ENCODE measurements at regions not wholly inside any gene's neighbourhood (a gene's known extent, or its start where the extent isn't known, plus 50 kb on each side); places are given as distances from the start of the nearest gene placed in this dataset.

- peaks cover 3% of the 10 kb centered on the region for H3K9me3 ChIP-seq
- H3K27ac ChIP-seq: no peak overlapping the region
- H3K36me3 ChIP-seq: no peaks in the 10 kb centered on the region
- H3K4me1 ChIP-seq: no peaks in the 10 kb centered on the region
- no peaks in the 10 kb centered on the region for H3K27me3 ChIP-seq
- no peak overlapping the region for H3K4me3 ChIP-seq
- DNase-seq: no peak
- intact Hi-C loops (cut with DNase I): no loop called here
- TF ChIP-seq CTCF (IDR thresholded peaks at IDR 0.05): no peak
- ATAC-seq: no peak
Observed at GRCh38 chr4:156313497-156313896, 359.8 kb upstream of the CTSO start.

GRCh38 chr4:156312261-156312847 lies 358.7 kb upstream of the CTSO start:
- H3K27me3 ChIP-seq: no peaks in the 10 kb centered on the region
- H3K27ac ChIP-seq: no peak overlapping the region
- no peaks in the 10 kb centered on the region for H3K4me1 ChIP-seq
- TF ChIP-seq CTCF (IDR thresholded peaks at IDR 0.05): no peak
- no peak for DNase-seq
- H3K36me3 ChIP-seq: no peaks in the 10 kb centered on the region
- peaks cover 3% of the 10 kb centered on the region for H3K9me3 ChIP-seq
- intact Hi-C loops (cut with DNase I): no loop called here
- ATAC-seq: no peak
- H3K4me3 ChIP-seq: no peak overlapping the region

- ATAC-seq: no peak
- no peaks in the 10 kb centered on the region for H3K27me3 ChIP-seq
- no peaks in the 10 kb centered on the region for H3K9me3 ChIP-seq
- DNase-seq: no peak
- no peaks in the 10 kb centered on the region for H3K36me3 ChIP-seq
- no peak for TF ChIP-seq CTCF (IDR thresholded peaks at IDR 0.05)
- intact Hi-C loops (cut with DNase I): no loop called here
- no peak overlapping the region for H3K4me3 ChIP-seq
- no peaks in the 10 kb centered on the region for H3K4me1 ChIP-seq
- H3K27ac ChIP-seq: no peak overlapping the region
Observed at GRCh38 chr4:156309031-156309430, 355.4 kb upstream of the CTSO start.

GRCh38 chr4:156303708-156304107 lies 350.0 kb upstream of the CTSO start:
- no peaks in the 10 kb centered on the region for H3K36me3 ChIP-seq
- no peak overlapping the region for H3K4me3 ChIP-seq
- no peak for TF ChIP-seq CTCF (IDR thresholded peaks at IDR 0.05)
- ATAC-seq: no peak
- no peaks in the 10 kb centered on the region for H3K9me3 ChIP-seq
- DNase-seq: no peak
- no peak overlapping the region for H3K27ac ChIP-seq
- no peaks in the 10 kb centered on the region for H3K4me1 ChIP-seq
- intact Hi-C loops (cut with DNase I): no loop called here
- no peaks in the 10 kb centered on the region for H3K27me3 ChIP-seq

GRCh38 chr4:156298230-156298629 lies 344.6 kb upstream of the CTSO start:
- no peak for ATAC-seq
- intact Hi-C loops (cut with DNase I): no loop called here

More at GRCh38 chr4:156298230-156298629, 344.6 kb upstream of the CTSO start:
- H3K36me3 ChIP-seq: no peaks in the 10 kb centered on the region
- no peak overlapping the region for H3K4me3 ChIP-seq
- no peak for DNase-seq
- no peak overlapping the region for H3K27ac ChIP-seq
- H3K9me3 ChIP-seq: no peaks in the 10 kb centered on the region
- H3K4me1 ChIP-seq: no peaks in the 10 kb centered on the region
- H3K27me3 ChIP-seq: no peaks in the 10 kb centered on the region
- TF ChIP-seq CTCF (IDR thresholded peaks at IDR 0.05): no peak
